H1 (cell line): ENCODE measurements at regions not wholly inside any gene's neighbourhood (a gene's known extent, or its start where the extent isn't known, plus 50 kb on each side); places are given as distances from the start of the nearest gene placed in this dataset.

ENCODE experiments used
- POLR2A ChIP-seq, 2 experiments: IDR thresholded peaks; 1 replicate in 1 of 2; 2 replicates in 1 of 2; pipeline ENCODE4 v1.6.1; 2011; ENCODE audit warnings: low read depth in 2 of 2, low read length in 2 of 2, mild to moderate bottlenecking in 2 of 2; ENCODE audit errors: control extremely low read depth in 1 of 2
- SAP30 ChIP-seq: fragments of 300-600 bp; sonication (generic); IDR thresholded peaks from 2 replicates; pipeline ENCODE4 v1.7.1; 2012; ENCODE audit warnings: low read length, moderate library complexity, mild to moderate bottlenecking, inconsistent platforms; ENCODE audit not compliant: insufficient read depth, insufficient replicate concordance

DNA sequence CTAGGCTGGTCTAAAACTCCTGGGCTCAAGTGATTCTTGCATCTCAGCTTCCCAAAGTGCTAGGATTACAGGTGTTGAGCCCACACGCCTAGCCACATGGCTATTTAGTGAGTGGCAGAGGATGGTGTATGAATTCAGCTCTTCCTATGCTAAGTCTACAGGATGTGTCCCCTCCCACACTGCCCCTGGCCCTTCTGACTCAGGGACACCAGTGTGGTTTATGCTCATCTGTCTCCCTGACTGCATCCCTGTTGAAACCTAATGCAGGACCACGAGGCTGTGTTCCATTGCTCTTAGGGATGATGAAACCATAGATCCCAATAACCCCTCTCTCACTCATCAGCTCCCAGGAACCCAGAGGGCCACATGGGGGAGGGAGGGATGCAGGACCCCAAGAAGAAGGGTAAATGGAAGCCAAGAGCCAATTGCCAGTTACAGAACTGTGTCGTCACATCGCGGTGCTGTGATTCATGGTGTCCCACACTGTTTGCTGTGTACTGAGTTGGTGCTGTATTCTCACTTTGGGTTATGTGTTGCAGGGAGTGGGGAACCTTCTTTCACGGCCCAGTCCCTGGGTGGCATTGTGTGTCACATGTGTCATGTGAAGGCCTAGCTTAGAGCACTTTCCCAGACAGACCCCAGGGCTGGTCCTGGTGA is 102.9 kb upstream of the HAAO start:
- TF ChIP-seq POLR2A (IDR thresholded peaks at IDR 0.05; ENCODE audit: control extremely low read depth in 1 of 2, low read depth in 2 of 2, low read length in 2 of 2): no peak
- TF ChIP-seq SAP30: no peak
